HepG2 (cell line): ENCODE measurements at regions not wholly inside any gene's neighbourhood (a gene's known extent, or its start where the extent isn't known, plus 50 kb on each side); places are given as distances from the start of the nearest gene placed in this dataset.

Experiments used
- ATAC-seq: fragments of 200-7000 bp; cut with Tn5 transposase; 3 replicates; pipeline ENCODE4 v1.9.1; 2020; ENCODE audit warnings: mild to moderate bottlenecking, moderate library complexity
- BruUV-seq: library from RNA; stranded (reverse); fragments of 400-500 nt; replicated peaks from 2 replicates; lab custom pipeline; 2021; lab: Mats Ljungman, UMichigan
- CTCF ChIA-PET: fragments of 300-600 bp; formaldehyde crosslinking; extraction: SDS; loops from one replicate; lab custom pipeline; 2021; ENCODE audit warnings: low total read pairs, inconsistent platforms, low intra/inter-chr PET ratio; lab: Yijun Ruan, JAX
- POLR2A ChIA-PET: fragments of 350-600 bp; sonication (Branson Sonifier 250); formaldehyde crosslinking; loops from one replicate; lab custom pipeline; 2020; ENCODE audit warnings: antibody characterized with exemption, inconsistent platforms; lab: Yijun Ruan, JAX
- DNase-seq: peaks from one replicate; pipeline ENCODE4 v3.0.0-alpha.2; 2015; ENCODE audit warnings: low spot score
- FAIRE-seq: peaks from 3 replicates; lab custom pipeline; 2011; peaks lifted over from hg19 to GRCh38; lab: Jason Lieb, UNC
- H2AFZ ChIP-seq: one replicate; pipeline ENCODE4 v1.6.1; 2011; ENCODE audit warnings: low read length, inconsistent platforms
- H3K27ac ChIP-seq: fragments of 300-600 bp; 3 replicates; pipeline ENCODE4 v1.8.0; 2011; ENCODE audit warnings: mixed run types, mild to moderate bottlenecking, mixed read lengths, low read length, inconsistent platforms; ENCODE audit not compliant: insufficient read depth; ENCODE audit errors: extremely low read length
- H3K27me3 ChIP-seq, 2 experiments: fragments of 200-600 bp in 1 of 2; 2 replicates in 1 of 2; 3 replicates in 1 of 2; pipeline versions ENCODE4 v1.6.0 to v1.8.0; 2011; ENCODE audit warnings: low read length in 2 of 2, mild to moderate bottlenecking in 2 of 2, moderate library complexity in 2 of 2, inconsistent platforms in 1 of 2; ENCODE audit not compliant: insufficient read depth in 2 of 2, control insufficient read depth in 1 of 2
- H3K36me3 ChIP-seq, 2 experiments: fragments of 200-600 bp in 1 of 2; replicated peaks in 1 of 2; 2 replicates in 1 of 2; 3 replicates in 1 of 2; pipeline versions ENCODE4 v1.5.1 to v1.8.0; 2011; ENCODE audit warnings: low read length in 2 of 2, inconsistent platforms in 1 of 2; ENCODE audit not compliant: insufficient read depth in 2 of 2, control insufficient read depth in 1 of 2
- H3K4me1 ChIP-seq: 2 replicates; pipeline ENCODE4 v1.5.1; 2012; ENCODE audit warnings: low read length, inconsistent platforms; ENCODE audit not compliant: insufficient read depth
- H3K4me2 ChIP-seq: 2 replicates; pipeline ENCODE4 v1.6.0; 2011; ENCODE audit warnings: low read depth, low read length, inconsistent platforms
- H3K4me3 ChIP-seq, 3 experiments: fragments of 200-600 bp in 1 of 3; sonication (generic), shearing (Covaris generic) in 1 of 3; replicated peaks in 1 of 3; 2 replicates each; pipeline ENCODE4 v1.5.1; 2011 to 2016; ENCODE audit warnings: low read length in 3 of 3, inconsistent platforms in 2 of 3, low read depth in 2 of 3, mild to moderate bottlenecking in 2 of 3, control low read depth in 1 of 3, mixed read lengths in 1 of 3; ENCODE audit not compliant: insufficient read depth in 1 of 3
- H3K79me2 ChIP-seq: one replicate; pipeline ENCODE4 v1.6.1; 2011; ENCODE audit warnings: low read length, inconsistent platforms; ENCODE audit not compliant: insufficient read depth
- H3K9ac ChIP-seq: 2 replicates; pipeline ENCODE4 v1.6.0; 2011; ENCODE audit warnings: mild to moderate bottlenecking, low read depth, low read length, inconsistent platforms; ENCODE audit not compliant: insufficient read depth
- H3K9me3 ChIP-seq: 2 replicates; pipeline ENCODE4 v1.5.1; 2012; ENCODE audit warnings: mild to moderate bottlenecking, low read length
- H4K20me1 ChIP-seq: 2 replicates; pipeline ENCODE4 v1.6.0; 2011; ENCODE audit warnings: inconsistent platforms, mild to moderate bottlenecking, low read length, moderate library complexity; ENCODE audit not compliant: insufficient read depth
- HES4 ChIP-seq: sonication (generic); formaldehyde crosslinking; IDR thresholded peaks from 2 replicates; pipeline ENCODE4 v1.9.0; 2021; ENCODE audit warnings: mild to moderate bottlenecking, missing genetic modification reagents, borderline replicate concordance
- HNRNPUL1 ChIP-seq: fragments of 200-400 bp; formaldehyde crosslinking; IDR thresholded peaks from 2 replicates; pipeline ENCODE4 v1.6.1; 2017; ENCODE audit warnings: low read depth, mild to moderate bottlenecking, low read length, moderate library complexity
- KLF11 ChIP-seq: IDR thresholded peaks from 2 replicates; pipeline ENCODE4 v1.6.1; 2016; ENCODE audit warnings: missing compliant biosample characterization
- SETDB1 ChIP-seq: sonication (generic); formaldehyde crosslinking; IDR thresholded peaks from 2 replicates; pipeline ENCODE4 v1.5.1; 2020; ENCODE audit warnings: missing genetic modification reagents, mild to moderate bottlenecking, borderline replicate concordance
- SRF ChIP-seq: IDR thresholded peaks from 2 replicates; pipeline ENCODE4 v1.6.1; 2011; ENCODE audit warnings: mild to moderate bottlenecking, low read depth, low read length, moderate library complexity
- ZBTB8A ChIP-seq: sonication (generic); formaldehyde crosslinking; IDR thresholded peaks from 2 replicates; pipeline ENCODE4 v1.4.0; 2020; ENCODE audit warnings: mild to moderate bottlenecking, low read depth, missing genetic modification reagents, borderline replicate concordance
- ZNF329 ChIP-seq: sonication (generic); formaldehyde crosslinking; IDR thresholded peaks from 2 replicates; pipeline ENCODE4 v1.9.0; 2021; ENCODE audit warnings: low read depth, mild to moderate bottlenecking, missing genetic modification reagents
- ZNF34 ChIP-seq: sonication (generic); formaldehyde crosslinking; IDR thresholded peaks from 2 replicates; pipeline ENCODE4 v1.4.0; 2020; ENCODE audit warnings: mild to moderate bottlenecking, missing genetic modification reagents, borderline replicate concordance
- ZNF343 ChIP-seq: sonication (generic); formaldehyde crosslinking; IDR thresholded peaks from 2 replicates; pipeline ENCODE4 v1.4.0; 2020; ENCODE audit warnings: mild to moderate bottlenecking, missing genetic modification reagents
- ZNF576 ChIP-seq: sonication (generic); formaldehyde crosslinking; IDR thresholded peaks from 2 replicates; pipeline ENCODE4 v1.4.0; 2020; ENCODE audit warnings: mild to moderate bottlenecking, missing genetic modification reagents
- WGBS: methylation state at CpG from one replicate; pipeline ENCODE4 v1.1.6; 2017; ENCODE audit warnings: low lambda C conversion rate; 5-methylcytosine and 5-hydroxymethylcytosine counted together
- in situ Hi-C: cut with HindIII; loops from 2 replicates; pipeline ENCODE4 v1.10.0; 2017; ENCODE audit warnings: low pct_unique_long_range_greater_than_20kb; ENCODE audit not compliant: extremely low pct_ligation_motif_present
- intact Hi-C: fragments of 100-400 bp; cut with micrococcal nuclease; formaldehyde crosslinking; loops from one replicate; pipeline ENCODE4 v1.10.0; 2022; ENCODE audit not compliant: unreplicated experiment
- TF ChIP-seq, protein P1 (sequence below): sonication (generic); formaldehyde crosslinking; IDR thresholded peaks from 2 replicates; pipeline ENCODE4 v1.5.0; 2020; ENCODE audit warnings: mild to moderate bottlenecking, missing genetic modification reagents, borderline replicate concordance
- TF ChIP-seq, protein P2 (sequence below): sonication (generic); formaldehyde crosslinking; IDR thresholded peaks from one replicate; pipeline ENCODE4 v1.5.1; 2020; ENCODE audit warnings: mild to moderate bottlenecking, missing genetic modification reagents; ENCODE audit errors: not compliant biosample characterization

DNA sequence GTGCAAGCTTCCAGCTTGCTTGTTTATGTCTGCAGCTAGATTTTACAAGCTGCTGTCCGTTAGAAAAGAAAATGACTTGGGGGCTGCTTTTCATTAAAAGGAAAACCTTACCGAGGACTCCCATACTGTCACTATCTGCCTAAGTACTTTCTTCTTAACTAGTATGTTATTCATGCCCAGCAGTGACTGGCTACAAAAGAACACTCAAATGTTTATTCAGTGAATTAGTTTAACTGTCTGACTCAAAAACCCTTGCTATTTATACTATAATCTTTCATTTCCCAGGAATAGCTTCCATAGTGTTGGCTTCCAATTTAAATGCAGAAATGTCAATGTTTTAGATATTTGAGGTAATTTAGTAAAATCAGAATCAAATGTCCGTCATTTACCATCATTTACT lies 164.9 kb downstream of the DTHD1 start:
- no peak for ATAC-seq
- H3K4me2 ChIP-seq, result no peak overlapping the region
- WGBS, result 14% methylated on average over 3 of the region's 3 CpGs
- TF ChIP-seq ZBTB8A (CRISPR knock-in tag) (no peak), ZNF329 (CRISPR knock-in tag) (no peak), ZNF343 (no peak), SETDB1 (CRISPR knock-in tag) (no peak), HNRNPUL1 (no peak), HES4 (CRISPR knock-in tag) (no peak), SRF (no peak), KLF11 (CRISPR knock-in tag) (no peak), ZNF576 (CRISPR knock-in tag) (no peak), ZNF34 (CRISPR knock-in tag) (no peak)
- TF ChIP-seq, protein P1, sequence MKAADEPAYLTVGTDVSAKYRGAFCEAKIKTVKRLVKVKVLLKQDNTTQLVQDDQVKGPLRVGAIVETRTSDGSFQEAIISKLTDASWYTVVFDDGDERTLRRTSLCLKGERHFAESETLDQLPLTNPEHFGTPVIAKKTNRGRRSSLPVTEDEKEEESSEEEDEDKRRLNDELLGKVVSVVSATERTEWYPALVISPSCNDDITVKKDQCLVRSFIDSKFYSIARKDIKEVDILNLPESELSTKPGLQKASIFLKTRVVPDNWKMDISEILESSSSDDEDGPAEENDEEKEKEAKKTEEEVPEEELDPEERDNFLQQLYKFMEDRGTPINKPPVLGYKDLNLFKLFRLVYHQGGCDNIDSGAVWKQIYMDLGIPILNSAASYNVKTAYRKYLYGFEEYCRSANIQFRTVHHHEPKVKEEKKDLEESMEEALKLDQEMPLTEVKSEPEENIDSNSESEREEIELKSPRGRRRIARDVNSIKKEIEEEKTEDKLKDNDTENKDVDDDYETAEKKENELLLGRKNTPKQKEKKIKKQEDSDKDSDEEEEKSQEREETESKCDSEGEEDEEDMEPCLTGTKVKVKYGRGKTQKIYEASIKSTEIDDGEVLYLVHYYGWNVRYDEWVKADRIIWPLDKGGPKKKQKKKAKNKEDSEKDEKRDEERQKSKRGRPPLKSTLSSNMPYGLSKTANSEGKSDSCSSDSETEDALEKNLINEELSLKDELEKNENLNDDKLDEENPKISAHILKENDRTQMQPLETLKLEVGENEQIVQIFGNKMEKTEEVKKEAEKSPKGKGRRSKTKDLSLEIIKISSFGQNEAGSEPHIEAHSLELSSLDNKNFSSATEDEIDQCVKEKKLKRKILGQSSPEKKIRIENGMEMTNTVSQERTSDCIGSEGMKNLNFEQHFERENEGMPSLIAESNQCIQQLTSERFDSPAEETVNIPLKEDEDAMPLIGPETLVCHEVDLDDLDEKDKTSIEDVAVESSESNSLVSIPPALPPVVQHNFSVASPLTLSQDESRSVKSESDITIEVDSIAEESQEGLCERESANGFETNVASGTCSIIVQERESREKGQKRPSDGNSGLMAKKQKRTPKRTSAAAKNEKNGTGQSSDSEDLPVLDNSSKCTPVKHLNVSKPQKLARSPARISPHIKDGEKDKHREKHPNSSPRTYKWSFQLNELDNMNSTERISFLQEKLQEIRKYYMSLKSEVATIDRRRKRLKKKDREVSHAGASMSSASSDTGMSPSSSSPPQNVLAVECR (CRISPR knock-in tag), result no peak
- TF ChIP-seq, protein P2, sequence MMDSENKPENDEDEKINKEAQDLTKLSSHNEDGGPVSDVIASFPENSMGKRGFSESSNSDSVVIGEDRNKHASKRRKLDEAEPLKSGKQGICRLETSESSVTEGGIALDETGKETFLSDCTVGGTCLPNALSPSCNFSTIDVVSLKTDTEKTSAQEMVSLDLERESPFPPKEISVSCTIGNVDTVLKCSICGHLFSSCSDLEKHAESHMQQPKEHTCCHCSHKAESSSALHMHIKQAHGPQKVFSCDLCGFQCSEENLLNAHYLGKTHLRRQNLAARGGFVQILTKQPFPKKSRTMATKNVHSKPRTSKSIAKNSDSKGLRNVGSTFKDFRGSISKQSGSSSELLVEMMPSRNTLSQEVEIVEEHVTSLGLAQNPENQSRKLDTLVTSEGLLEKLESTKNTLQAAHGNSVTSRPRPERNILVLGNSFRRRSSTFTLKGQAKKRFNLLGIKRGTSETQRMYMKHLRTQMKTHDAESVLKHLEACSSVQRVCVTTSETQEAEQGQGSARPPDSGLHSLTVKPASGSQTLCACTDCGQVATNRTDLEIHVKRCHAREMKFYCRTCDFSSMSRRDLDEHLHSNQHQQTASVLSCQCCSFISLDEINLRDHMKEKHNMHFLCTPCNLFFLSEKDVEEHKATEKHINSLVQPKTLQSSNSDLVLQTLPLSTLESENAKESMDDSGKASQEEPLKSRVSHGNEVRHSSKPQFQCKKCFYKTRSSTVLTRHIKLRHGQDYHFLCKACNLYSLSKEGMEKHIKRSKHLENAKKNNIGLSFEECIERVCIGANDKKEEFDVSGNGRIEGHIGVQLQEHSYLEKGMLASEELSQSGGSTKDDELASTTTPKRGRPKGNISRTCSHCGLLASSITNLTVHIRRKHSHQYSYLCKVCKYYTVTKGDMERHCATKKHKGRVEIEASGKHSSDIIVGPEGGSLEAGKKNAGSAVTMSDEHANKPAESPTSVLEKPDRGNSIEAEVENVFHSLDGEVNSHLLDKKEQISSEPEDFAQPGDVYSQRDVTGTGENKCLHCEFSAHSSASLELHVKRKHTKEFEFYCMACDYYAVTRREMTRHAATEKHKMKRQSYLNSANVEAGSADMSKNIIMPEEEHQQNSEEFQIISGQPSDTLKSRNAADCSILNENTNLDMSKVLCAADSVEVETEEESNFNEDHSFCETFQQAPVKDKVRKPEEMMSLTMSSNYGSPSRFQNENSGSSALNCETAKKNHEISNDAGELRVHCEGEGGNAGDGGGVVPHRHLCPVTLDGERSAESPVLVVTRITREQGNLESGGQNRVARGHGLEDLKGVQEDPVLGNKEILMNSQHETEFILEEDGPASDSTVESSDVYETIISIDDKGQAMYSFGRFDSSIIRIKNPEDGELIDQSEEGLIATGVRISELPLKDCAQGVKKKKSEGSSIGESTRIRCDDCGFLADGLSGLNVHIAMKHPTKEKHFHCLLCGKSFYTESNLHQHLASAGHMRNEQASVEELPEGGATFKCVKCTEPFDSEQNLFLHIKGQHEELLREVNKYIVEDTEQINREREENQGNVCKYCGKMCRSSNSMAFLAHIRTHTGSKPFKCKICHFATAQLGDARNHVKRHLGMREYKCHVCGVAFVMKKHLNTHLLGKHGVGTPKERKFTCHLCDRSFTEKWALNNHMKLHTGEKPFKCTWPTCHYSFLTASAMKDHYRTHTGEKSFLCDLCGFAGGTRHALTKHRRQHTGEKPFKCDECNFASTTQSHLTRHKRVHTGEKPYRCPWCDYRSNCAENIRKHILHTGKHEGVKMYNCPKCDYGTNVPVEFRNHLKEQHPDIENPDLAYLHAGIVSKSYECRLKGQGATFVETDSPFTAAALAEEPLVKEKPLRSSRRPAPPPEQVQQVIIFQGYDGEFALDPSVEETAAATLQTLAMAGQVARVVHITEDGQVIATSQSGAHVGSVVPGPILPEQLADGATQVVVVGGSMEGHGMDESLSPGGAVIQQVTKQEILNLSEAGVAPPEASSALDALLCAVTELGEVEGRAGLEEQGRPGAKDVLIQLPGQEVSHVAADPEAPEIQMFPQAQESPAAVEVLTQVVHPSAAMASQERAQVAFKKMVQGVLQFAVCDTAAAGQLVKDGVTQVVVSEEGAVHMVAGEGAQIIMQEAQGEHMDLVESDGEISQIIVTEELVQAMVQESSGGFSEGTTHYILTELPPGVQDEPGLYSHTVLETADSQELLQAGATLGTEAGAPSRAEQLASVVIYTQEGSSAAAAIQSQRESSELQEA, result no peak

More for the DNA sequence above, 164.9 kb downstream of the DTHD1 start:
- in situ Hi-C loops, result no loop called here
- no peaks in the 10 kb centered on the region for H3K79me2 ChIP-seq
- POLR2A ChIA-PET, result no interaction called here
- no peak overlapping the region for H3K4me3 ChIP-seq
- no peaks in the 10 kb centered on the region for H4K20me1 ChIP-seq
- no TSS peak for BruUV-seq
- FAIRE-seq, result no peak
- no peaks in the 10 kb centered on the region for H3K4me1 ChIP-seq
- no peaks in the 10 kb centered on the region for H3K9me3 ChIP-seq
- intact Hi-C loops, result no loop called here
- no peaks in the 10 kb centered on the region for H3K36me3 ChIP-seq
- H3K9ac ChIP-seq, result no peak overlapping the region
- no peak overlapping the region for H2AFZ ChIP-seq
- H3K27me3 ChIP-seq, result no peaks in the 10 kb centered on the region
- CTCF ChIA-PET, result no interaction called here
- H3K27ac ChIP-seq, result no peak overlapping the region
- no peak for DNase-seq
